ENCODE measurements at regions not wholly inside any gene's neighbourhood (a gene's known extent, or its start where the extent isn't known, plus 50 kb on each side); places are given as distances from the start of the nearest gene placed in this dataset.

DNA sequence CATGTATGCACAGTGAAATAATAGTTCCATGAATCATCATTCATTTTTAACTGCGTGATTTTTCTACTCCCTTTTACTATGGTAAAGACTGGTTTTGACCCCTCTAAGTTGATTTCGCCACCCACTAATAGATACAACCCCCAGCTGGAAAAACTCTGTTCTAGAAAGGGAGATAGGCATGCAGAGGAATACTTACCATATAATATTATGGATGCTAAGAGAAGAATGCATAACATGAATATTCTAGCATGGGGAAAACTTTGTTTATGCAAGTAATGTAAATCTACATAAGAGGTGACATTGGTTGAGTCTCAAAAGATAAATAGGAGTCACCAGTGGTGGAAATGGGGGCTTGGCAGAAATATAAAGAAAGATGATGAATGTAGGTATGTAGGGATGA, 97.3 kb upstream of the MBL2 start:
- POLR2A ChIA-PET, result no interaction called here

DNA sequence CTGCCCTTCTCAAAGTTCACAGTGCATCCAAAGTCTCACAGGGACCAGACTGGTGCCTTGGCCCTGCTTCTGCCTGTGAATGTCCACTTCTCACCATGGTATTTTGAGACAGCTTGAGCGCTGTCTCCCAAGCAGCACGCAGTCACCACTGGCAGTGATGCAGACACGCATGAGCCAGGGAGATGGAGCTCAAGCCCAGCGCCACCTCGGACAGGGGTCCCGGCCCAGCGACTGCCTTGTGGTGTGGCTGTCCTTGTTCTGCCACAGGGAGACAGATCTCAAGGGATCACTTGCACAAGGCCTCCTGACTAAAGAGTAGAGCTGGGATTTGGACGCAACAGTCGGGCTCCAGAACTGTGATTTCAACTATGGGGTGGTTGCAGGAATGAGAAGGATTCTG, 92.6 kb upstream of the MBL2 start:
- Histone ChIP-seq H3K9me3 (ENCODE audit: control extremely low read depth in 1 of 5, control insufficient read depth in 4 of 5, insufficient read depth in 2 of 5, low read depth in 1 of 5, low read length in 4 of 5) (peaks cover 0 to 9% (median 3%) of the 10 kb centered on the region in 5 experiments), H3K4me3 (ENCODE audit: control insufficient read depth in 1 of 7, extremely low read depth in 1 of 7, insufficient read depth in 4 of 7, low read depth in 2 of 7, low read length in 6 of 7) (no peak overlapping the region), H3K27me3 (replicated peaks in 2 of 5; ENCODE audit: control insufficient read depth in 4 of 5, insufficient read depth in 5 of 5, low read length in 4 of 5) (no peaks in the 10 kb centered on the region), H3K4me1 (ENCODE audit: control extremely low read depth in 1 of 4, control insufficient read depth in 4 of 4, insufficient read depth in 4 of 4, low read length in 3 of 4) (no peaks in the 10 kb centered on the region), H3K36me3 (ENCODE audit: control insufficient read depth in 4 of 4, insufficient read depth in 4 of 4, low read length in 3 of 4) (no peaks in the 10 kb centered on the region), H3K27ac (ENCODE audit: insufficient read depth in 1 of 2, low read depth in 1 of 2, low read length in 2 of 2, poor library complexity in 1 of 2, severe bottlenecking in 2 of 2) (no peak overlapping the region)
- POLR2A ChIA-PET, result no interaction called here
- no peak for DNase-seq
- CTCF ChIA-PET, result no interaction called here
- WGBS (ENCODE audit: insufficient coverage), result 97% methylated on average over 7 of the region's 9 CpGs

More for the DNA sequence above, 97.3 kb upstream of the MBL2 start:
- H3K9me3 ChIP-seq (ENCODE audit: control extremely low read depth in 1 of 5, control insufficient read depth in 4 of 5, insufficient read depth in 2 of 5, low read depth in 1 of 5, low read length in 4 of 5), result peaks cover 0 to 9% (median 3%) of the 10 kb centered on the region in 5 experiments
- H3K27ac ChIP-seq (ENCODE audit: insufficient read depth in 1 of 2, low read depth in 1 of 2, low read length in 2 of 2, poor library complexity in 1 of 2, severe bottlenecking in 2 of 2), result no peak overlapping the region
- no peaks in the 10 kb centered on the region for H3K4me1 ChIP-seq (ENCODE audit: control extremely low read depth in 1 of 4, control insufficient read depth in 4 of 4, insufficient read depth in 4 of 4, low read length in 3 of 4)
- WGBS (ENCODE audit: insufficient coverage), result no CpG with 5 or more reads among the region's 2 CpGs
- CTCF ChIA-PET, result no interaction called here
- no peaks in the 10 kb centered on the region for H3K36me3 ChIP-seq (ENCODE audit: control insufficient read depth in 4 of 4, insufficient read depth in 4 of 4, low read length in 3 of 4)
- no peak for DNase-seq
- H3K4me3 ChIP-seq (ENCODE audit: control insufficient read depth in 1 of 7, extremely low read depth in 1 of 7, insufficient read depth in 4 of 7, low read depth in 2 of 7, low read length in 6 of 7), result no peak overlapping the region
- no peaks in the 10 kb centered on the region for H3K27me3 ChIP-seq (replicated peaks in 2 of 5; ENCODE audit: control insufficient read depth in 4 of 5, insufficient read depth in 5 of 5, low read length in 4 of 5)

GRCh38 chr10:52864201-52865106, 91.9 kb upstream of the MBL2 start:
- Histone ChIP-seq H3K4me1 (ENCODE audit: control extremely low read depth in 1 of 4, control insufficient read depth in 4 of 4, insufficient read depth in 4 of 4, low read length in 3 of 4) (no peaks in the 10 kb centered on the region), H3K36me3 (ENCODE audit: control insufficient read depth in 4 of 4, insufficient read depth in 4 of 4, low read length in 3 of 4) (no peaks in the 10 kb centered on the region), H3K27ac (ENCODE audit: insufficient read depth in 1 of 2, low read depth in 1 of 2, low read length in 2 of 2, poor library complexity in 1 of 2, severe bottlenecking in 2 of 2) (no peak overlapping the region), H3K9me3 (ENCODE audit: control extremely low read depth in 1 of 5, control insufficient read depth in 4 of 5, insufficient read depth in 2 of 5, low read depth in 1 of 5, low read length in 4 of 5) (peaks cover 0 to 9% (median 3%) of the 10 kb centered on the region in 5 experiments), H3K4me3 (ENCODE audit: control insufficient read depth in 1 of 7, extremely low read depth in 1 of 7, insufficient read depth in 4 of 7, low read depth in 2 of 7, low read length in 6 of 7) (no peak overlapping the region), H3K27me3 (replicated peaks in 2 of 5; ENCODE audit: control insufficient read depth in 4 of 5, insufficient read depth in 5 of 5, low read length in 4 of 5) (no peaks in the 10 kb centered on the region)
- 100% methylated on average over 7 of the region's 10 CpGs for WGBS (ENCODE audit: insufficient coverage)
- ChIA-PET POLR2A (no interaction called here), CTCF (no interaction called here)
- DNase-seq, result no peak

DNA sequence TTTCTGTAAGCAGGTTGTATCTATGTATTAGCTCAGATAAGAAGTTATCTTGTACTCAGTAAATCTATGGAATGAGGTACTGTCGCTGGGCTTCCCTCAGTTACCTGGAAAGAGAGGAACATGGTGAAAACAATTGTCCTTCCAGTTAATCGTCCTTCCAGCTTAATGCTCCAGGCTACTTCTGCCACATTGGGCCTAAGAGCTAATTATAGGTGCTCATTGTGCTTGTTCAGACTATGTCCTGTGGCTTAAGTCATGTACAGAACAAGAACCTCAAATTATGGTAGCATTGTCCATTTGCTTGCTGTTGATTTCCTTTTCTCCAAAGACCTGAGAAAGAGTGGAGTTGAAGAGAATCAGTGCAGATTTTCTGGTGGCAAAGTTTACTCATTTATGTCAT, 86.1 kb upstream of the MBL2 start:
- Histone ChIP-seq H3K4me3 (ENCODE audit: control insufficient read depth in 1 of 7, extremely low read depth in 1 of 7, insufficient read depth in 4 of 7, low read depth in 2 of 7, low read length in 6 of 7) (no peak overlapping the region), H3K9me3 (ENCODE audit: control extremely low read depth in 1 of 5, control insufficient read depth in 4 of 5, insufficient read depth in 2 of 5, low read depth in 1 of 5, low read length in 4 of 5) (no peaks in the 10 kb centered on the region), H3K27ac (ENCODE audit: insufficient read depth in 1 of 2, low read depth in 1 of 2, low read length in 2 of 2, poor library complexity in 1 of 2, severe bottlenecking in 2 of 2) (no peak overlapping the region), H3K27me3 (replicated peaks in 2 of 5; ENCODE audit: control insufficient read depth in 4 of 5, insufficient read depth in 5 of 5, low read length in 4 of 5) (no peaks in the 10 kb centered on the region), H3K4me1 (ENCODE audit: control extremely low read depth in 1 of 4, control insufficient read depth in 4 of 4, insufficient read depth in 4 of 4, low read length in 3 of 4) (no peaks in the 10 kb centered on the region), H3K36me3 (ENCODE audit: control insufficient read depth in 4 of 4, insufficient read depth in 4 of 4, low read length in 3 of 4) (no peaks in the 10 kb centered on the region)
- POLR2A ChIA-PET, result no interaction called here
- no peak for DNase-seq
- CTCF ChIA-PET, result no interaction called here
- 100% methylated on average over 2 of the region's 2 CpGs for WGBS (ENCODE audit: insufficient coverage)

- Histone ChIP-seq H3K4me3 (ENCODE audit: control insufficient read depth in 1 of 7, extremely low read depth in 1 of 7, insufficient read depth in 4 of 7, low read depth in 2 of 7, low read length in 6 of 7) (no peak overlapping the region), H3K4me1 (ENCODE audit: control extremely low read depth in 1 of 4, control insufficient read depth in 4 of 4, insufficient read depth in 4 of 4, low read length in 3 of 4) (peaks cover 0 to 2% (median 0%) of the 10 kb centered on the region in 4 experiments), H3K27me3 (replicated peaks in 2 of 5; ENCODE audit: control insufficient read depth in 4 of 5, insufficient read depth in 5 of 5, low read length in 4 of 5) (no peaks in the 10 kb centered on the region), H3K27ac (ENCODE audit: insufficient read depth in 1 of 2, low read depth in 1 of 2, low read length in 2 of 2, poor library complexity in 1 of 2, severe bottlenecking in 2 of 2) (no peak overlapping the region), H3K36me3 (ENCODE audit: control insufficient read depth in 4 of 4, insufficient read depth in 4 of 4, low read length in 3 of 4) (no peaks in the 10 kb centered on the region), H3K9me3 (ENCODE audit: control extremely low read depth in 1 of 5, control insufficient read depth in 4 of 5, insufficient read depth in 2 of 5, low read depth in 1 of 5, low read length in 4 of 5) (no peaks in the 10 kb centered on the region)
- ChIA-PET CTCF (no interaction called here), POLR2A (no interaction called here)
- WGBS (ENCODE audit: insufficient coverage), result no CpG with 5 or more reads among the region's 1 CpG
- DNase-seq, result no peak
These were observed 83.2 kb upstream of the MBL2 start for GRCh38 chr10:52855546-52856325.

GRCh38 chr10:52853704-52854103, 81.1 kb upstream of the MBL2 start:
- Histone ChIP-seq H3K27me3 (replicated peaks in 2 of 5; ENCODE audit: control insufficient read depth in 4 of 5, insufficient read depth in 5 of 5, low read length in 4 of 5) (no peaks in the 10 kb centered on the region), H3K4me3 (ENCODE audit: control insufficient read depth in 1 of 7, extremely low read depth in 1 of 7, insufficient read depth in 4 of 7, low read depth in 2 of 7, low read length in 6 of 7) (no peak overlapping the region), H3K9me3 (ENCODE audit: control extremely low read depth in 1 of 5, control insufficient read depth in 4 of 5, insufficient read depth in 2 of 5, low read depth in 1 of 5, low read length in 4 of 5) (no peaks in the 10 kb centered on the region), H3K36me3 (ENCODE audit: control insufficient read depth in 4 of 4, insufficient read depth in 4 of 4, low read length in 3 of 4) (no peaks in the 10 kb centered on the region), H3K4me1 (ENCODE audit: control extremely low read depth in 1 of 4, control insufficient read depth in 4 of 4, insufficient read depth in 4 of 4, low read length in 3 of 4) (peaks cover 0 to 2% (median 0%) of the 10 kb centered on the region in 4 experiments), H3K27ac (ENCODE audit: insufficient read depth in 1 of 2, low read depth in 1 of 2, low read length in 2 of 2, poor library complexity in 1 of 2, severe bottlenecking in 2 of 2) (no peak overlapping the region)
- WGBS (ENCODE audit: insufficient coverage), result 89% methylated on average over 2 of the region's 4 CpGs
- no peak for DNase-seq
- CTCF ChIA-PET, result no interaction called here
- POLR2A ChIA-PET, result no interaction called here

DNA sequence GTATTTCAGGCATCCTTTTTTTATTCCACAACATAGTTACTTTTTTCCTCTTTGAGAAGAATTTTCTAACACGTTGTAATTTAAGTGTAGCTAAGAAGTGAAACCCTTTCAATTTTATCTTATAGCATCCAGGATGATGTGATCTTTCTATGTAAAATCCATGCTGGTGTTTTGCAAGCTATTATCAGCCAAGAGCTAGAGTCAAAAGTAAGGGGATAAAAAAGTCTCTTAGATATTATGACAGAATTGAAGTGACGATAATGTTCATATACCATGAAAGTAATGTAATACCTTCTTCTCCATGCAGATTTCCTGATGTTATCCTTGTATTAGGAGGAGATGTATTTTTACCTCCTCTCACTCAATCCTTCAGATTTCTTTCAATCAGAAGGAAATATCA, 64.2 kb upstream of the MBL2 start:
- no peaks in the 10 kb centered on the region for H3K36me3 ChIP-seq (ENCODE audit: control insufficient read depth in 4 of 4, insufficient read depth in 4 of 4, low read length in 3 of 4)
- ChIA-PET CTCF (interaction anchor here (0.7 kb wide), 1 partner anchor 9 kb away, joined by 3 read pairs; no protein-coding TSS in a partner anchor), POLR2A (no interaction called here)
- no CpG with 5 or more reads among the region's 2 CpGs for WGBS (ENCODE audit: insufficient coverage)
- no peaks in the 10 kb centered on the region for H3K4me1 ChIP-seq (ENCODE audit: control extremely low read depth in 1 of 4, control insufficient read depth in 4 of 4, insufficient read depth in 4 of 4, low read length in 3 of 4)
- H3K27ac ChIP-seq (ENCODE audit: insufficient read depth in 1 of 2, low read depth in 1 of 2, low read length in 2 of 2, poor library complexity in 1 of 2, severe bottlenecking in 2 of 2), result no peak overlapping the region
- no peak for DNase-seq
- no peaks in the 10 kb centered on the region for H3K27me3 ChIP-seq (replicated peaks in 2 of 5; ENCODE audit: control insufficient read depth in 4 of 5, insufficient read depth in 5 of 5, low read length in 4 of 5)
- H3K4me3 ChIP-seq (ENCODE audit: control insufficient read depth in 1 of 7, extremely low read depth in 1 of 7, insufficient read depth in 4 of 7, low read depth in 2 of 7, low read length in 6 of 7), result no peak overlapping the region
- no peaks in the 10 kb centered on the region for H3K9me3 ChIP-seq (ENCODE audit: control extremely low read depth in 1 of 5, control insufficient read depth in 4 of 5, insufficient read depth in 2 of 5, low read depth in 1 of 5, low read length in 4 of 5)

All from common myeloid progenitor, CD34-positive (primary cell).